ENCODE measurements at regions not wholly inside any gene's neighbourhood (a gene's known extent, or its start where the extent isn't known, plus 50 kb on each side); places are given as distances from the start of the nearest gene placed in this dataset.
"Not testable (repeated sequence)": the region's sequence is repeated elsewhere in the genome, so short reads cannot be mapped to it uniquely, and the experiment has no call there.

- ATAC-seq (no peak), DNase-seq (no peak)
- Mint-ChIP-seq H3K4me3 (no peak overlapping the region), H3K36me3 (ENCODE audit: low read depth) (peaks cover 5% of the 10 kb centered on the region), H3K27ac (no peak overlapping the region), H3K4me1 (ENCODE audit: low read depth) (peaks cover 37% of the 10 kb centered on the region), H3K27me3 (ENCODE audit: low read depth) (peaks cover 6% of the 10 kb centered on the region), H3K9me3 (ENCODE audit: insufficient read depth) (no peaks in the 10 kb centered on the region)
- CTCF ChIA-PET, result interaction anchor here (0.7 to 5.1 kb wide), 7 partner anchors 8 to 1235 kb away, joined by 3 to 35 read pairs (median 4); no protein-coding TSS in a partner anchor
- POLR2A ChIA-PET, result no interaction called here
Observed at GRCh38 chr3:188975600-188976314, 196.0 kb upstream of the TPRG1 start.

DNA sequence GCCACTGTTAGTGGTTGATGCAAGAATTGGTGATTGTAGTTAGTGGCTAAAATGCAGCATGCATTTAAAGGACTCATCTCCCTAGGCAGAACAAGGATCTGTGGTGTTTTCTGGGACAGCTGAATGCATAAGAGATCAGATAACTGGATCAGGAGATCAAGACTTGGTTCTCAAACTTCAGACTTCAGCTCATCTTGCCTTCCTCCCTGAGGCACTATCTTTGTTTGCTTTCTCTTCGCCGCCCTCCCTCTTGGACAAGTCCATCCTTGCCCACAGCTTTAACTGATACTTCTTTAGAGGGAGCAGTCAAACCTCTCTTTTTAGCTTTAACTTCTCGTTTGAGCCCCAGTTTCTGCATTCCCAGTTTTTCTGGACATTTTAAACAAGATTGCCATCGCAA, 195.4 kb upstream of the TPRG1 start:
- peaks cover 5% of the 10 kb centered on the region for H3K27me3 Mint-ChIP-seq (ENCODE audit: low read depth)
- ATAC-seq (no peak), DNase-seq (no peak)
- no peaks in the 10 kb centered on the region for H3K9me3 Mint-ChIP-seq (ENCODE audit: insufficient read depth)
- no peak overlapping the region for H3K4me3 Mint-ChIP-seq
- H3K4me1 Mint-ChIP-seq (ENCODE audit: low read depth), result peaks cover 37% of the 10 kb centered on the region
- peaks cover 3% of the 10 kb centered on the region for H3K36me3 Mint-ChIP-seq (ENCODE audit: low read depth)
- H3K27ac Mint-ChIP-seq, result no peak overlapping the region
- ChIA-PET POLR2A (no interaction called here), CTCF (interaction anchor here (1.4 to 5.1 kb wide), 5 partner anchors 16 to 1236 kb away, joined by 3 to 35 read pairs (median 9); no protein-coding TSS in a partner anchor)

DNA sequence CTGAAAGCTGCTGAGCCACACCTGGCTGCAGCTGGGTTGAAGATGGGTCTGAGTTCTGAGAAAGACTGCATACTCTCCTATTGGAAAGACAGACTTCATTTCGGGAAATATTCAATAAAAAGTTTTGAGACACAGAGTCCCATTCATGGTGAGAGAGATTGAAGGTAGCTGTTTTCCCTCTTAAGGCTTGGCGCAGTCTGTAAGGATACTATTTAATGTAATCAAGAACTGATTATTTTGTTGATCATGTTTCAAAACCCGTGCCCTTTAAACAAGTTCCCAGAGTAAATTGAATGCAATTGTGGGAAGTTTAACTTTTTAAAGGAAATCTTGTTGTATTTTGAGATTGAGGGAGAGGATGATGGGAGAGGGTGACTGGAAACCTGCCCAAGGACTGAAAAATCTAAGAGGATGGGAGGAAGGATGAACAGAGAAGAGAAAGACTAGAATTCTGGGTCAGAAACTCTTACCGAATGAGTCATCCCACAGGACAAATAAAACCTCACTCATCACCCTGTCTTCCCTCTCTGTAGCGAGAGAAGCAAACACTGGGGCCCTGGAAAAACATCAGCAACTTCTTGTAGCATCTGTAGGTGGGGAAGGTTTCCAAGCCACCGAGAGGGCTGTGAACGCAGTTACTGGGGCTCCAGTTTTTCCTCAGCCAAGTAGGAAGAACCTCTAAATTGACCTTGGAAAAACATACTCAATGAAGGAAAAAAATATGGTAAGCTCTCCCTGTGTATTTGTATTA, 193.2 kb upstream of the TPRG1 start:
- DNase-seq (no peak), ATAC-seq (no peak)
- H3K9me3 Mint-ChIP-seq (ENCODE audit: insufficient read depth), result no peaks in the 10 kb centered on the region
- H3K27me3 Mint-ChIP-seq (ENCODE audit: low read depth), result no peaks in the 10 kb centered on the region
- CTCF ChIA-PET, result interaction anchor here (0.9 to 1.3 kb wide), 2 partner anchors 64 to 1239 kb away, joined by 3 read pairs; no protein-coding TSS in a partner anchor
- peaks cover 20% of the 10 kb centered on the region for H3K4me1 Mint-ChIP-seq (ENCODE audit: low read depth)
- POLR2A ChIA-PET, result no interaction called here
- no peak overlapping the region for H3K4me3 Mint-ChIP-seq
- no peaks in the 10 kb centered on the region for H3K36me3 Mint-ChIP-seq (ENCODE audit: low read depth)
- no peak overlapping the region for H3K27ac Mint-ChIP-seq

GRCh38 chr3:188979248-188979647, 192.5 kb upstream of the TPRG1 start:
- H3K4me3 Mint-ChIP-seq, result no peak overlapping the region
- POLR2A ChIA-PET, result no interaction called here
- no peak overlapping the region for H3K27ac Mint-ChIP-seq
- no peak for DNase-seq
- no peaks in the 10 kb centered on the region for H3K9me3 Mint-ChIP-seq (ENCODE audit: insufficient read depth)
- H3K4me1 Mint-ChIP-seq (ENCODE audit: low read depth), result peaks cover 14% of the 10 kb centered on the region
- H3K36me3 Mint-ChIP-seq (ENCODE audit: low read depth), result no peaks in the 10 kb centered on the region
- CTCF ChIA-PET, result interaction anchor here (1.3 kb wide), 1 partner anchor 1240 kb away, joined by 3 read pairs; no protein-coding TSS in a partner anchor
- H3K27me3 Mint-ChIP-seq (ENCODE audit: low read depth), result peaks cover under 1% of the 10 kb centered on the region
- no peak for ATAC-seq

DNA sequence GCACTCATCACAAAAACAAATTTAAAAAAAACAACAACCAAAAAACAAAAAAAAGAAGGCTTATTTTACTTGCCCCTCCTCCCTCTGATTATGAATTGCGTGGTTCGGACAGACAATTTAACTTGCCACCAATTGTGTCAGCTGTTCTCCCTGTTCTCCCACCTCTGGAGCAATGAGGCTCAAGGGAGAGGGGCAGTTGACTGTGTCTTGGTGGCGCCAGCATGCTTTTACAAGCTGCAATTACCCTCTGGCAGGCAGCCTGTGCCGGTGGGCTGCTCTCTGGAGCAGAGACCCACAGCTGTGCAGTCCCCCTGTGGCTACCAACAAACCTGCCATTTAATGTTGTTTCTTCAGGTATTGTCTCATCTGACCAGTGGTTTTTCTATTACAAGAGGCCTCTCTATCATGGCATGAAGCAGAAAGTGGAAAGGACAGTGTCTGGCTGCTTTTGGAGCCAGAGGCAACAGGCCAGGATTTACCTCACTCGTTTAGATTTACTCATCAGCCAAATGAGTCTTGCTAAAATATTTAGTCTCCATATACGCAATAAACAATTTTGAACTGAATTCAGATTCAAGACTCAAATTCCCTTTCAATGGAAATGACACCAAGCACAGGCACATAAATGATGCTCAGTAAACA, 192.0 kb upstream of the TPRG1 start:
- ChIA-PET POLR2A (no interaction called here), CTCF (no interaction called here)
- no peak overlapping the region for H3K4me3 Mint-ChIP-seq
- H3K9me3 Mint-ChIP-seq (ENCODE audit: insufficient read depth), result no peaks in the 10 kb centered on the region
- H3K27me3 Mint-ChIP-seq (ENCODE audit: low read depth), result peaks cover 2% of the 10 kb centered on the region
- peaks cover 9% of the 10 kb centered on the region for H3K4me1 Mint-ChIP-seq (ENCODE audit: low read depth)
- ATAC-seq, result no peak
- H3K27ac Mint-ChIP-seq, result no peak overlapping the region
- no peak for DNase-seq
- H3K36me3 Mint-ChIP-seq (ENCODE audit: low read depth), result no peaks in the 10 kb centered on the region

DNA sequence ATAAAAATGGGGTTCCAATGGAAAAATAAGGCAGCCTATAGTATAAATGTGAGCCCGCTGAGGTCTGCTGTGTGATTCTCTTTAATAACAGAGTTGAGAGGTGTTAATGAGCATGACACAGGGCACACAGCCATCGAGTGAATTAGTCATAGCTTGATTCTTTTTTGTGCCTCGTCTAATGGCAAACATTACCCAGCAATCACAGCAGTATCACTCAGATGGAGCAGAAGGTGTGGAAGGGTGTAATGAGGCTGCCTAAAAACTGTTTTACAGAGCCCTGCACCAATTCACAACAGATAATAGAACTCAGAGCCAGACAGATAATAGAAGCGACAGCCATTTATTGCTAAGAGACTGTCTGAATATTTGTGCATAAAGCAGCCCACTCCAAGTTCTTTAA, 178.6 kb upstream of the TPRG1 start:
- H3K27me3 Mint-ChIP-seq (ENCODE audit: low read depth), result peaks cover 8% of the 10 kb centered on the region
- ChIA-PET CTCF (interaction anchor here (1.3 kb wide), 1 partner anchor 35 kb away, joined by 3 read pairs; no protein-coding TSS in a partner anchor), POLR2A (no interaction called here)
- no peaks in the 10 kb centered on the region for H3K4me1 Mint-ChIP-seq (ENCODE audit: low read depth)
- ATAC-seq (no peak), DNase-seq (no peak)
- H3K27ac Mint-ChIP-seq, result no peak overlapping the region
- H3K36me3 Mint-ChIP-seq (ENCODE audit: low read depth), result no peaks in the 10 kb centered on the region
- H3K4me3 Mint-ChIP-seq, result no peak overlapping the region
- no peaks in the 10 kb centered on the region for H3K9me3 Mint-ChIP-seq (ENCODE audit: insufficient read depth)

- CTCF ChIA-PET, result interaction anchor here (1.7 to 2.8 kb wide), 2 partner anchors 47 to 1261 kb away, joined by 6 to 10 read pairs; no protein-coding TSS in a partner anchor
- no peak overlapping the region for H3K4me3 Mint-ChIP-seq
- no peaks in the 10 kb centered on the region for H3K9me3 Mint-ChIP-seq (ENCODE audit: insufficient read depth)
- no peaks in the 10 kb centered on the region for H3K4me1 Mint-ChIP-seq (ENCODE audit: low read depth)
- no peak for ATAC-seq
- no peak for DNase-seq
- peaks cover 4% of the 10 kb centered on the region for H3K27me3 Mint-ChIP-seq (ENCODE audit: low read depth)
- POLR2A ChIA-PET, result no interaction called here
- H3K27ac Mint-ChIP-seq, result no peak overlapping the region
- no peaks in the 10 kb centered on the region for H3K36me3 Mint-ChIP-seq (ENCODE audit: low read depth)
Observed at GRCh38 chr3:189001559-189001958, 170.2 kb upstream of the TPRG1 start.

- Mint-ChIP-seq H3K9me3 (ENCODE audit: insufficient read depth) (peaks cover 2% of the 10 kb centered on the region), H3K4me1 (ENCODE audit: low read depth) (no peaks in the 10 kb centered on the region), H3K36me3 (ENCODE audit: low read depth) (no peaks in the 10 kb centered on the region), H3K27ac (no peak overlapping the region), H3K27me3 (ENCODE audit: low read depth) (peaks cover 4% of the 10 kb centered on the region), H3K4me3 (no peak overlapping the region)
- DNase-seq (no peak), ATAC-seq (no peak)
- POLR2A ChIA-PET, result no interaction called here
- CTCF ChIA-PET, result interaction anchor here (0.8 to 1.7 kb wide), 2 partner anchors 38 to 1263 kb away, joined by 3 to 6 read pairs; no protein-coding TSS in a partner anchor
Observed at GRCh38 chr3:189003410-189003809, 168.4 kb upstream of the TPRG1 start.

DNA sequence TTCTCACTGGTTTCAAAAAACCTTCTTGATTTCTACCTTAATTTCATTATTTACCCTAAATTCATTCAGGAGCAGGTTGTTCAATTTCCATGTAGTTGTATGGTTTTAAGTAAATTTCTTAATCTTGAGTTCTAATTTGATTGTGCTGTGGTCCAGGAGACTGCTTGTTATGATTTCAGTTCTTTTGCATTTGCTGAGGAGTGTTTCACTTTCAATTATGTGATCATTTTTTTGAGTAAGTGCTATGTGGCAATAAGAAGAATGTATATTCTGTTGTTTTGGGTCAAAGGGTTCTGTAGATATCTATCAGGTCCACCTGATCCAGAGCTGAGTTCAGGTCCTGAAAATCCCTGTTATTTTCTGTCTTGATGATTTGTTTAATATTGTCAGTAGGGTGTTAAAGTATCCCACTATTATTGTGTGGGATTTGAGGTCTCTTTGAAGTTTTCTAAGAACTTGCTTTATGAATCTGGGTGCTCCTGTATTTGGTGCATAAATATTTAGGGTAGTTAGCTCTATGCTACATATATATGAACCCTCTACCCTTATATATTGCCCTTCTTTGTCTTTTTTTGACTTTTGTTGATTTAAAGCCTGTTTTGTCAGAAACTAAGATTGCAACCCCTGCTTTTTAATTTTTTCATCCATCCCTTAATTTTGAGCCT, 158.4 kb upstream of the TPRG1 start:
- Mint-ChIP-seq H3K36me3 (ENCODE audit: low read depth) (peaks cover 14% of the 10 kb centered on the region), H3K27me3 (ENCODE audit: low read depth) (peaks cover 3% of the 10 kb centered on the region), H3K9me3 (ENCODE audit: insufficient read depth) (peaks cover 32% of the 10 kb centered on the region), H3K27ac (no peak overlapping the region), H3K4me1 (ENCODE audit: low read depth) (peaks cover 21% of the 10 kb centered on the region), H3K4me3 (no peak overlapping the region)
- ATAC-seq (no peak), DNase-seq (no peak)
- CTCF ChIA-PET, result interaction anchor here (0.7 to 2.0 kb wide), 5 partner anchors 15 to 297 kb away, joined by 3 to 5 read pairs (median 3); no protein-coding TSS in a partner anchor
- POLR2A ChIA-PET, result no interaction called here

GRCh38 chr3:189014526-189014925, 157.2 kb upstream of the TPRG1 start:
- Mint-ChIP-seq H3K27me3 (ENCODE audit: low read depth) (peaks cover 3% of the 10 kb centered on the region), H3K4me1 (ENCODE audit: low read depth) (peaks cover 21% of the 10 kb centered on the region), H3K36me3 (ENCODE audit: low read depth) (peaks cover 14% of the 10 kb centered on the region), H3K9me3 (ENCODE audit: insufficient read depth) (peaks cover 29% of the 10 kb centered on the region), H3K4me3 (no peak overlapping the region), H3K27ac (no peak overlapping the region)
- ATAC-seq, result no peak
- CTCF ChIA-PET, result interaction anchor here (0.8 to 1.6 kb wide), 3 partner anchors 16 to 1274 kb away, joined by 3 to 4 read pairs (median 3); no protein-coding TSS in a partner anchor
- DNase-seq, result no peak
- POLR2A ChIA-PET, result no interaction called here

DNA sequence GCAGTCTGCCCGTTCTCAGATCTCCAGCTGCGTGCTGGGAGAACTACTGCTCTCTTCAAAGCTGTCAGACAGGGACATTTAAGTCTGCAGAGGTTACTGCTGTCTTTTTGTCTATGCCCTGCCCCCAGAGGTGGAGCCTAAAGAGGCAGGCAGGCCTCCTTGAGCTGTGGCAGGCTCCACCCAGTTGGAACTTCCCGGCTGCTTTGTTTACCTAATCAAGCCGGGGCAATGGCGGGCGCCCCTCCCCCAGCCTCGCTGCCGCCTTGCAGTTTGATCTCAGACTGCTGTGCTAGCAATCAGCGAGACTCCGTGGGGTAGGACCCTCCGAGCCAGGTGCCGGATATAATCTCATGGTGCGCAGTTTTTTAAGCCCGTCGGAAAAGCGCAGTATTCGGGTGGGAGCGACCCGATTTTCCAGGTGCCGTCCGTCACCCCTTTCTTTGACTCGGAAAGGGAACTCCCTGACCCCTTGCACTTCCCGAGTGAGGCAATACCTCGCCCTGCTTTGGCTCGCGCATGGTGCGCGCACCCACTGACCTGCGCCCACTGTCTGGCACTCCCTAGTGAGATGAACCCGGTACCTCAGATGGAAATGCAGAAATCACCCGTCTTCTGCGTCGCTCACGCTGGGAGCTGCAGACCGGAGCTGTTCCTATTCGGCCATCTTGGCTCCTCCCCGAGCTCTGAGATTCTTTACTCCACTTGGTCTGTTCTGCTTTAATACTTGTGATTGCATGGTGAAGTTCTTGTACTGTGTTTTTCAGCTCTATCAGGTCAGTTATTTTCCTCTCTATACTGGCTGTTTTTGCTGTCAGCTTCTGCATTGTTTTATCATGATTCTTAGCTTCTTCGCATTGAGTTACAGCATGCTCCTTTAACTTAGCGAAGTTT, 148.9 kb upstream of the TPRG1 start:
- DNase-seq; POLR2A ChIA-PET; H3K4me1 Mint-ChIP-seq (ENCODE audit: low read depth); H3K9me3 Mint-ChIP-seq (ENCODE audit: insufficient read depth); H3K4me3 Mint-ChIP-seq; ATAC-seq; H3K27ac Mint-ChIP-seq; H3K36me3 Mint-ChIP-seq (ENCODE audit: low read depth); H3K27me3 Mint-ChIP-seq (ENCODE audit: low read depth): not testable (repeated sequence)
- CTCF ChIA-PET, result interaction anchor here (0.9 kb wide), 1 partner anchor 19 kb away, joined by 3 read pairs; no protein-coding TSS in a partner anchor
